BJ (cell line): ENCODE measurements at regions not wholly inside any gene's neighbourhood (a gene's known extent, or its start where the extent isn't known, plus 50 kb on each side); places are given as distances from the start of the nearest gene placed in this dataset.

Experiments used
- CTCF ChIA-PET: fragments of 350-600 bp; formaldehyde crosslinking; extraction: SDS; loops from one replicate; lab custom pipeline; 2021; ENCODE audit warnings: antibody characterized with exemption, inconsistent platforms; lab: Yijun Ruan, JAX
- POLR2A ChIA-PET: fragments of 300-600 bp; sonication (Branson Sonifier 250); formaldehyde crosslinking; extraction: SDS; loops from one replicate; lab custom pipeline; 2021; ENCODE audit warnings: antibody characterized with exemption; lab: Charles Lee
- DNase-seq: peaks from one replicate; pipeline ENCODE4 v3.0.0-alpha.2; 2011; ENCODE audit warnings: low read depth
- H3K27me3 ChIP-seq: 2 replicates; pipeline ENCODE4 v1.6.0; 2011; ENCODE audit warnings: low read length; ENCODE audit not compliant: control insufficient read depth, insufficient read depth
- H3K36me3 ChIP-seq: 2 replicates; pipeline ENCODE4 v1.5.1; 2011; ENCODE audit warnings: low read length; ENCODE audit not compliant: control insufficient read depth, insufficient read depth
- H3K4me3 ChIP-seq: 2 replicates; pipeline ENCODE4 v1.5.1; 2011; ENCODE audit warnings: low read depth, mild to moderate bottlenecking, control low read depth, low read length
- CTCF ChIP-seq: IDR thresholded peaks from 2 replicates; pipeline ENCODE4 v1.5.1; 2011; ENCODE audit warnings: low read depth, mild to moderate bottlenecking, control low read depth, inconsistent platforms, low read length, moderate library complexity; ENCODE audit not compliant: insufficient read depth

- no peaks in the 10 kb centered on the region for H3K27me3 ChIP-seq
- no peak for DNase-seq
- TF ChIP-seq CTCF: no peak
- no peaks in the 10 kb centered on the region for H3K36me3 ChIP-seq
- no peak overlapping the region for H3K4me3 ChIP-seq
- ChIA-PET POLR2A (no interaction called here), CTCF (no interaction called here)
Measured at GRCh38 chr21:18771845-18772380, 368.3 kb upstream of the TMPRSS15 start.

GRCh38 chr21:18772404-18772803, 368.8 kb upstream of the TMPRSS15 start:
- Histone ChIP-seq H3K4me3 (no peak overlapping the region), H3K36me3 (no peaks in the 10 kb centered on the region), H3K27me3 (no peaks in the 10 kb centered on the region)
- CTCF ChIA-PET: no interaction called here
- no peak for DNase-seq
- POLR2A ChIA-PET: no interaction called here
- TF ChIP-seq CTCF: no peak

GRCh38 chr21:18772897-18773296, 369.3 kb upstream of the TMPRSS15 start:
- no peak for TF ChIP-seq CTCF
- CTCF ChIA-PET: no interaction called here
- H3K4me3 ChIP-seq: no peak overlapping the region
- POLR2A ChIA-PET: no interaction called here
- no peaks in the 10 kb centered on the region for H3K36me3 ChIP-seq
- H3K27me3 ChIP-seq: no peaks in the 10 kb centered on the region
- DNase-seq: no peak

GRCh38 chr21:18776936-18777335, 373.4 kb upstream of the TMPRSS15 start:
- TF ChIP-seq CTCF: no peak

GRCh38 chr21:18782721-18783120, 379.1 kb upstream of the TMPRSS15 start:
- no peaks in the 10 kb centered on the region for H3K36me3 ChIP-seq
- H3K4me3 ChIP-seq: no peak overlapping the region
- no peak for TF ChIP-seq CTCF
- ChIA-PET POLR2A (no interaction called here), CTCF (no interaction called here)
- H3K27me3 ChIP-seq: no peaks in the 10 kb centered on the region
- no peak for DNase-seq

More at GRCh38 chr21:18776936-18777335, 373.4 kb upstream of the TMPRSS15 start:
- Histone ChIP-seq H3K27me3 (no peaks in the 10 kb centered on the region), H3K4me3 (no peak overlapping the region), H3K36me3 (no peaks in the 10 kb centered on the region)
- POLR2A ChIA-PET: no interaction called here
- DNase-seq: no peak
- CTCF ChIA-PET: no interaction called here
